GM12891 (cell line): ENCODE measurements at regions not wholly inside any gene's neighbourhood (a gene's known extent, or its start where the extent isn't known, plus 50 kb on each side); places are given as distances from the start of the nearest gene placed in this dataset.

ENCODE experiments used
- DNase-seq: peaks from one replicate; pipeline ENCODE4 v3.0.0; 2011; ENCODE audit warnings: low spot score; ENCODE audit not compliant: insufficient read length
- FAIRE-seq: peaks from 2 replicates; lab custom pipeline; 2011; peaks lifted over from hg19 to GRCh38; lab: Jason Lieb, UNC
- PAX5 ChIP-seq: IDR thresholded peaks from 2 replicates; pipeline ENCODE4 v1.6.1; 2011; ENCODE audit warnings: low read length, moderate library complexity, mild to moderate bottlenecking; ENCODE audit not compliant: insufficient read depth, severe bottlenecking
- POLR2A ChIP-seq: IDR thresholded peaks from 2 replicates; pipeline ENCODE4 v1.6.1; 2011; ENCODE audit warnings: low read depth, low read length, control low read depth
- POLR2AphosphoS5 ChIP-seq: IDR thresholded peaks from 2 replicates; pipeline ENCODE4 v1.6.1; 2011; ENCODE audit warnings: low read depth, low read length, control low read depth
- POU2F2 ChIP-seq: IDR thresholded peaks from 2 replicates; pipeline ENCODE4 v1.6.1; 2011; ENCODE audit warnings: low read depth, mild to moderate bottlenecking, control low read depth, low read length, moderate library complexity
- SPI1 ChIP-seq: IDR thresholded peaks from 2 replicates; pipeline ENCODE4 v1.6.1; 2011; ENCODE audit warnings: low read depth, low read length, control low read depth
- TAF1 ChIP-seq: IDR thresholded peaks from 2 replicates; pipeline ENCODE4 v1.6.1; 2011; ENCODE audit warnings: low read depth, low read length, control low read depth

DNA sequence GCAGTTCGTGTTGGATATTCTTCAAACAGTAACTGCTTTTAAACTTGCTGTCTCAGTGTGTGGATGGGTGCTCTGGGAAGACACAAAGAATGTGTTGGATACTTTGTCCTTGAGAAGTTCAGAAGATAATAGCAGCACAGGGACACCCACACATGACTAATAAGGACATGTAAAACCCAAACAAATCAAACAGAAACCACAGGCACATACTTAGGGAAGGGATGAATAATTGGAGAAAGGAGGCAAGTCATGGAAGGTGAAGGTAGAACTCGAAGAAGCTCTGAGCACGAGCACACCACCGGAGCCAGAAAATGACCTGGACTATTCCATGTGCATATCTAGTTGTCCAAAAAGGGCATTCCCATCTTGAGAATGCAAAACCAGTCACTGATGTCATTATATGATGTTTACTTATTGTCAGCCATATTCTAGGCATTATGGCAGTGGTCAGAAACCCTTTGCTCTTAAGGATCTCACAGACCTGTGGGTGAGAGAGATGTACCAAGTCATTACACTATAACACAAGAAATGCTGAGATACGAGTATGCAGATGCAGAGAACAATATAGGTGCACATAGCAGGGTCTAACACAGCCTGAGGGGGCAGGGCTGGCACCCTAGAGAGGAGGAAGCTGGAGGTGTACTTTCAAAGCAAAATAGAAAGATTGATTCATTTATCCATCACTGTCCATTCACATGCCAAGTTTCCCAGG lies 152.9 kb downstream of the PIK3R1 start:
- TF ChIP-seq TAF1 (no peak), SPI1 (no peak), POU2F2 (no peak), POLR2AphosphoS5 (no peak), POLR2A (no peak), PAX5 (no peak)
- no peak for DNase-seq
- FAIRE-seq = peak; percentile 75

DNA sequence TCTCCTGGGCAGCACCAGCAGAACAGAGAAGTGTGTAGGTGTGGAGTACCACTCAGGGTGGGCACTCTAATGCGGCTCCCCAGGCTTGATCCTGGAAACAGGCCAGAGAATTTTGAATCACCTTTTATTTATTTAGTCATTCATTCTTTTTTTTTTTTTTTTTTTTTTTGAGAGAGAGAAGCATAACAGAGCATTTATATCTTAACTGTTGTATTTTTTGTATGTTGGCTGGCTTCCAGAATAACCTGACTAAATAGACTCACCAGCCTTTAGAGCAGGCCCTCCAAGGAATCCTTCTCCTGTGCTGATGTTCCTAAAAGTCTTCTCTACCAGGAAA lies 153.4 kb downstream of the PIK3R1 start:
- no peak for FAIRE-seq
- TF ChIP-seq POU2F2 (no peak), POLR2AphosphoS5 (no peak), PAX5 (no peak), TAF1 (no peak), POLR2A (no peak), SPI1 (no peak)
- DNase-seq = no peak

DNA sequence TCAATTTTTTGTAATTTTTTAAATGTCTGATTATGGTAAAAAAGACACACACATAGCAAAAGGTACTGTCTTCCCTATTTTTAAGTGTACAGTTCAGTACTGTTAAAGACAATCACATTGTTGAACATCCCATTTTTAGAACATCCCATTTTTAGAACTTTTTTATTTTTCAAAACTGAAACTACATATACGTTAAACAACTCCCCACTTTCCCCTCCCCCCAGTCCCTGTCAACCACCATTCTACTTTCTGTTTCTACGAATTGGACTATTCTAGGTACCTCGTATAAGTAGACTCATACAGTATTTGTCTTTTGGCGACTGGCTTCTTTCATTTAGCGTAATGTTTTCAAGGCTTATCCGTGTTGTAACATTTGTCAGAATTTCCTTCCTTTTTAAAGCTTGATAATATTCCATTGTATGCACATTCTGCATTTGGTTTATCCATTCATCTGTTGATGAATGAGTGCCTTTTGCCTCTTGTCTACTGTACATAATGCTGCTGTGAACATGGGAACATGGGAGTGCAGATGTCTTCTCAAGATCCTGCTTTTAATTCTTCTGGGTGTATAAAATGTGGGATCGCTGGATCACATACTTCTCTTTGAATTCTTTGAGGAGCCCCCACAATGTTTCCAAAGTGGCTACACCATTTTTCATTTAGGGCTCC lies 154.0 kb downstream of the PIK3R1 start:
- TF ChIP-seq SPI1 (no peak), POLR2AphosphoS5 (no peak), POU2F2 (no peak), TAF1 (no peak), POLR2A (no peak), PAX5 (no peak)
- no peak for FAIRE-seq
- DNase-seq = no peak

DNA sequence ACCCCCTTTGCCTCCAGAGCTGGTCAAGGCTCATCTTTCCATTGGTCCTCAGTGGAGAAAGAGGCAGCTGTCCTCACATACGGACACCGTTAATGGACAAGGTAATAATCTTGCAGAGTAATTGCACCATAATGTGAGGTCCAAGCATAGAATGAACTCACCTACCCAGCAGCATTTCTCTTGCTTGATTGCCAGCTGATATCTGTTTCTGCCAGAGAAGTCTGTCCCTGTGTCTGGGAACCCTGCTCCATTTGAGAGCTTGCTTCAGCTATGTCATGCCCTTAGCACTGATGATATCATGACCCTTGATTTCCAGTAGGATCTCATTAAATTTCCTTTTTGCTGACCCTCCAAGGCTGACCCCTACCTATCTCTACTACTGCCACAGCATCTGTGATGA lies 154.6 kb downstream of the PIK3R1 start:
- TF ChIP-seq SPI1 = no peak
- DNase-seq (no peak), FAIRE-seq (no peak)

DNA sequence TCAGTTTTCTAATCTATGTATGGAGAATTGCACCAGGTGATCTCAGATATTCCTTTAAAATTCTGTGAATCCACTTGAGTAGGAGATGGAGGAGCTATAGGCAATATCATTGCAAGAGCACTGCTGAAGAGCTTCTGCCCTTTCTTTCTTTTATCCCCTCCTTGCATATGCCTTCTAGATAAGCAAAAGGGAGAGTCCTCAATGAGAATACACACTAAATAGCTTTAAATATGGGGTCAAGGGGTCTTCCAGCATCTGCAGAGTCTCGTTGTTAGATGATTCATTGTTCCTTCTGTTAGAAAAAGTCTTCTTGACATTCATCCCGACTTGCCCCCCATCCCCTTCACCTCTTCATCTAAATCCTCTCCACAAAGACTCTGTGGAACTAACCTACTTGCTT lies 156.1 kb downstream of the PIK3R1 start:
- TF ChIP-seq POU2F2 (no peak), PAX5 (no peak), SPI1 (no peak), POLR2A (no peak), POLR2AphosphoS5 (no peak), TAF1 (no peak)
- FAIRE-seq (no peak), DNase-seq (no peak)

DNA sequence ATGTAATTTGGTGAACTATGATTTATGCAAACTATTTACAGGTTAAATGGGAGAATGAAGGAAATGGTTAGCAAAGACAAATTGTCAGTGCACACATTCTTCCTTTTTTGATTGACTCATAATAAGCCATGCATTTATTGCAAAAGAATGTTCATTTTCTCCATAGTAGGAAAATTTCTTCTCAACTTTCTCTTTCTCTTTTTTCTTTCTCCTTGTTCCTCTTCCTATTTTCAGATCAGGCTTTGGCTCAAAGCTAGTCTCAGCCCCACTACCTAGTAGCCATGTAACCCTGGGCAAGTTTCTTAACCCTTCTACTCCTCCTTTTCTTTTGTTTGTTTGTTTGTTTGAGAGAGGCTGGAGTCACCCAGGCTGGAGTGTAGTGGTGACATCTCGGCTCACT lies 156.6 kb downstream of the PIK3R1 start:
- FAIRE-seq (no peak), DNase-seq (no peak)
- TF ChIP-seq POLR2A = no peak
- TF ChIP-seq SPI1 = no peak
- no peak for TF ChIP-seq TAF1
- no peak for TF ChIP-seq POU2F2
- no peak for TF ChIP-seq POLR2AphosphoS5
- no peak for TF ChIP-seq PAX5

DNA sequence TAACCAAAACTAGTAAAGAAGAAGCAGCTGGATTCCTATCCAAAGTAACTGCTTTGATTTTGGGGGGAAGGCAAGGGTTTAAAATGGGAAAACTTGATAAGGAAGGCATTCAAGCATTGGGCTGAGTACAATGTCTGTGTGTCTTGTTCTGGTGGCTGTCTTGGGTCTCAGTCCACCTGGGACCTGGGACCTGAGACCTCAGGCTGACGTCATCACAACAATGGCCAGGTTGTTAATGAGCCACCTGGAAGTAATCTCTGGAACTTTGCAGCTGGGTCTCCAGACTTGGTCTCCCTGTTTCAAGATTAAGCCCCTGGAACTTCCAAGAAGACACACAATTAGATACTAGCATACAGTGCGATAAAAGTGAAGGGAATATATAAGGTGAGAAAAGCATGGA lies 157.5 kb downstream of the PIK3R1 start:
- FAIRE-seq = no peak

DNA sequence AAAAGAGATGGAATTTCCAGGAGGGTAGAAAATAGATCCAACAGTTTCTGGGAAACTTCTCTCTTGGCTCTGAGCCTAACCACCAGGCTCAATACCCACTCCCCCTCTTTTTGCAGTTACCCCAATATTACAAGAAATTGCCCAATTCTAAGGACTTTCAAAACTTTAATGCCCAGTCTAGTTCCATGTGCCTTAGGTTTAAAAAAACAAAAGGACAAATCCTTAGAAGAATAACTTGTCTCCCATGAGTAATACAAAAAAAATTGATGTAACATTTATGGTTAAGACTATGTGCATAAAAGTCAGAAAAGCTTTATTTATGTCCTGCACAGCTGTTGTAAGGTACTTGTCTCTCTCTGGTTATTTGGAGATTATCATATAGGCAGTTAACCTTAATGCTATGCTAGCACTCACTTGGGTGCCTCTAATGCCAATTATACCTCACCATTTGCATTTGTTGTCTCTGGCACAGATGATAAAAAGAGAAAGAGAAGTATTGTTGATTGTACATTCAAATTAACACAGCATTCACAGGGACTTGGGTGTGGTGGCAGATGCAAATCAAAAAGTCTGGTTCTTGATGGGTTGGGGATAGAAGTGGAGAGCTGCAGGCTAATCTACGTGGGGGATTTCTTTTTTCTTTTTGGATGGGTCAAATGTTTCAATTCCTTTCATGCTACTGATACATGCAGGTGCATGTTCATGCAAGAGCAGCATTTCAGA lies 159.4 kb downstream of the PIK3R1 start:
- FAIRE-seq (peak; percentile 16), DNase-seq (no peak)
- TF ChIP-seq PAX5 (no peak), POU2F2 (no peak), POLR2AphosphoS5 (no peak), TAF1 (no peak), POLR2A (no peak), SPI1 (no peak)

More for the DNA sequence above, 157.5 kb downstream of the PIK3R1 start:
- DNase-seq = no peak
- no peak for TF ChIP-seq SPI1
- no peak for TF ChIP-seq POLR2AphosphoS5

DNA sequence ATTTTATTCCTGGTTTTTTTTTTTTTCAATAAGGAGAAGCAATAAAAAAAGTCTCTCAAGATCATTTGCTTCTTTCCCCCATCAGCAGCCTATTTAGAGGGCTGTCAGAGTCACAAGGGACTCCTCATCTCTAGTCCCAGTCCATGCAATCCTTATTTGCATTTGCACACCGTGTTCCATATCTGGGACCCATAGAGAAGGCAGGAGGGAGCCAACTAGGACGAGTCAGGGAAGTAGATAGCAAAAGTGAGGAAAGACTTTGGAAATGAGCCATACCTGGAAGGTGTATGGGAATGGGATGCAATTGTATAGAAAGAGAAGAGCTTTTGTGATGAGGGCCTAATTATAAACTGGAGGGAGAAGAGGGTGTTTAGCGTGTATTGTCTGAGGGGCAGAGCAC lies 160.0 kb downstream of the PIK3R1 start:
- no peak for DNase-seq
- FAIRE-seq = no peak
- TF ChIP-seq TAF1 = no peak
- no peak for TF ChIP-seq POLR2A
- TF ChIP-seq POU2F2 = no peak
- TF ChIP-seq PAX5 = no peak
- TF ChIP-seq POLR2AphosphoS5 = no peak
- no peak for TF ChIP-seq SPI1

DNA sequence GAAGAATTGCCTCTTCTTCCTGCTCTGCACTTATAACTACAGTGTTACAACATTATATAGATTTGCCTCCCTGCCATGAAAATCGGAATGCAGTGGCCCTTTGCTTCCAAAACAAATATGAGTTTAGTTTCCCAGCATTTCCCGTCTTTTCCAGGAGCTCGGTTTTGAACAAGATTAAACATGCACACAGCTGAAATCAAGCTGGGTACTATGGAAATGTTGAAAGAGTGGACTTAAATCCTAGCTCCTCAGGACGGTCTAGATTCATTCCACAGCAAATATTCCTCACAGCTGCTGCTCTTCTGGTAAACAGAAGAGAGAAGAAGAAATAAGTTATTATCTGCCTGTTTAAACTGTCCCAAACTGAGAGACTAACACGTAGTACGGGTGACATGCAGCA lies 161.4 kb downstream of the PIK3R1 start:
- TF ChIP-seq TAF1 (no peak), SPI1 (no peak), POLR2AphosphoS5 (no peak), POU2F2 (no peak), PAX5 (no peak), POLR2A (no peak)
- DNase-seq = no peak
- FAIRE-seq = no peak

DNA sequence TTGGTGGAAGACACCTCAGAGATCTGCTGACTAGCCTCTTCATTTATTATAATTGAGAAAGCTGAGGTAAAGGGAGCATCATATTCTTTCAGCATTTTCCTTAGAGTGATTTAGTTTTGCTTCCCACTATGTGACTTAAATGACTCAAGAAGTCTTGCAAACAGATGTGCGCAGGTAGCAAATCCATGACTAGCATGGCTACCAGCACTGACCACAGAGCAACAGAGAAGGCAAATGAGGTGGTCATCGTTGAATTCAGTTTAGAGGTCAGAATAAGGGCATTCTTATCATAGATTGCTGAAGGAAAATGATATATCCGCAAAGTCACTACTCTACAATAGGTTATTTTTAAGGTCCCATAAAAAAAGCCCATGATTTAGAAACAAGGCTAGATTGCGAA lies 162.2 kb downstream of the PIK3R1 start:
- TF ChIP-seq POU2F2 (peak; percentile 63; the same call in 1 of the 2 replicates), PAX5 (no peak), POLR2A (no peak)
- FAIRE-seq = no peak
- DNase-seq = no peak
